SK-N-SH (cell line): ENCODE measurements at regions not wholly inside any gene's neighbourhood (a gene's known extent, or its start where the extent isn't known, plus 50 kb on each side); places are given as distances from the start of the nearest gene placed in this dataset.

Experiments used
- CTCF ChIA-PET: fragments of 300-600, 350-600 bp; formaldehyde crosslinking; extraction: SDS; loops from one replicate; lab custom pipeline; 2021; lab: Yijun Ruan, JAX
- POLR2A ChIA-PET: fragments of 350-600 bp; sonication (Branson Sonifier 250); formaldehyde crosslinking; extraction: SDS; loops from one replicate; lab custom pipeline; 2020; ENCODE audit warnings: antibody characterized with exemption, inconsistent platforms; lab: Yijun Ruan, JAX
- DNase-seq: peaks from one replicate; pipeline ENCODE4 v3.0.0; 2012
- H2AFZ ChIP-seq: fragments of 200-600 bp; sonication (generic); 2 replicates; pipeline ENCODE4 v1.8.1; 2016; ENCODE audit warnings: antibody characterized with exemption, mild to moderate bottlenecking, low read depth
- H3F3A ChIP-seq: fragments of 200-600 bp; sonication (generic); replicated peaks from 2 replicates; pipeline ENCODE3; 2016; ENCODE audit warnings: antibody characterized with exemption, mild to moderate bottlenecking; ENCODE audit not compliant: insufficient read depth
- H3K27ac ChIP-seq, 2 experiments: fragments of 200-500 bp in 1 of 2; fragments of 200-600 bp in 1 of 2; sonication (Bioruptor generic) in 1 of 2; sonication (generic), shearing (Covaris generic) in 1 of 2; 2 replicates each; pipeline versions ENCODE4 v1.5.1 to v1.6.1; 2014 to 2016; ENCODE audit warnings: low read depth in 2 of 2, inconsistent platforms in 1 of 2, low read length in 1 of 2, mild to moderate bottlenecking in 1 of 2, mixed read lengths in 1 of 2
- H3K27me3 ChIP-seq: fragments of 200-600 bp; sonication (generic), shearing (Covaris generic); 2 replicates; pipeline ENCODE4 v1.6.1; 2016; ENCODE audit warnings: mixed run types; ENCODE audit not compliant: insufficient read depth
- H3K36me3 ChIP-seq, 2 experiments: fragments of 200-500 bp in 1 of 2; fragments of 200-600 bp in 1 of 2; sonication (Bioruptor generic) in 1 of 2; sonication (generic) in 1 of 2; replicated peaks in 1 of 2; 2 replicates each; pipeline versions ENCODE3 to v1.5.1; 2014 to 2016; ENCODE audit warnings: low read length in 1 of 2, mild to moderate bottlenecking in 1 of 2; ENCODE audit not compliant: insufficient read depth in 2 of 2, control insufficient read depth in 1 of 2
- H3K4me1 ChIP-seq, 2 experiments: fragments of 200-500 bp in 1 of 2; fragments of 200-600 bp in 1 of 2; sonication (Bioruptor generic) in 1 of 2; sonication (generic), shearing (Covaris generic) in 1 of 2; 2 replicates each; pipeline versions ENCODE4 v1.5.1 to v1.6.1; 2014 to 2016; ENCODE audit warnings: low read depth in 1 of 2, low read length in 1 of 2, mixed run types in 1 of 2; ENCODE audit not compliant: insufficient read depth in 2 of 2, control insufficient read depth in 1 of 2
- H3K4me2 ChIP-seq: fragments of 200-600 bp; sonication (generic), shearing (Covaris generic); 2 replicates; pipeline ENCODE4 v1.6.1; 2017; ENCODE audit warnings: mixed run types
- H3K4me3 ChIP-seq, 2 experiments: fragments of 200-500 bp in 1 of 2; fragments of 200-600 bp in 1 of 2; sonication (Bioruptor generic) in 1 of 2; sonication (generic), shearing (Covaris generic) in 1 of 2; 2 replicates each; pipeline versions ENCODE4 v1.5.1 to v1.8.1; 2014 to 2016; ENCODE audit warnings: low read depth in 2 of 2, inconsistent platforms in 1 of 2, low read length in 1 of 2, mild to moderate bottlenecking in 1 of 2, mixed read lengths in 1 of 2, moderate library complexity in 1 of 2
- H3K79me2 ChIP-seq: fragments of 200-600 bp; sonication (generic); 2 replicates; pipeline ENCODE4 v1.8.1; 2017; ENCODE audit warnings: mild to moderate bottlenecking; ENCODE audit not compliant: insufficient read depth
- H3K9ac ChIP-seq: fragments of 200-600 bp; sonication (generic); 2 replicates; pipeline ENCODE4 v1.6.1; 2017; ENCODE audit warnings: mixed run types
- H3K9me2 ChIP-seq: fragments of 200-600 bp; sonication (generic); 2 replicates; pipeline ENCODE4 v1.6.1; 2017; ENCODE audit warnings: mixed run types
- H3K9me3 ChIP-seq: fragments of 200-600 bp; sonication (generic); 2 replicates; pipeline ENCODE4 v1.6.1; 2017; ENCODE audit warnings: mixed run types, mild to moderate bottlenecking, moderate library complexity
- H4K20me1 ChIP-seq: fragments of 200-600 bp; sonication (generic); 2 replicates; pipeline ENCODE4 v1.6.1; 2017; ENCODE audit warnings: mild to moderate bottlenecking, mixed run types; ENCODE audit not compliant: insufficient read depth
- CHD2 ChIP-seq: fragments of 150-350 bp; IDR thresholded peaks from 2 replicates; pipeline ENCODE4 v1.6.1; 2018; ENCODE audit warnings: low read length; ENCODE audit not compliant: partially characterized antibody
- CTCF ChIP-seq: fragments of 200-600 bp; sonication (generic); IDR thresholded peaks from 2 replicates; pipeline ENCODE4 v1.6.1; 2017; ENCODE audit warnings: antibody characterized with exemption, mild to moderate bottlenecking, moderate library complexity
- EP300 ChIP-seq, 2 experiments: IDR thresholded peaks; 2 replicates each; pipeline versions ENCODE4 v1.4.0 to v1.6.1; 2012; ENCODE audit warnings: borderline replicate concordance in 1 of 2, low read depth in 1 of 2, low read length in 1 of 2
- EZH2phosphoT487 ChIP-seq: fragments of 200-600 bp; sonication (generic); IDR thresholded peaks from 2 replicates; pipeline ENCODE4 v1.6.1; 2017; ENCODE audit warnings: low read depth, mixed run types, mild to moderate bottlenecking, antibody characterized with exemption, moderate library complexity, borderline replicate concordance
- FOSL2 ChIP-seq: IDR thresholded peaks from 2 replicates; pipeline ENCODE4 v1.4.0; 2012; ENCODE audit warnings: low read depth, mild to moderate bottlenecking, moderate library complexity, borderline replicate concordance
- FOXJ3 ChIP-seq: sonication (generic); formaldehyde crosslinking; IDR thresholded peaks from 2 replicates; pipeline ENCODE4 v1.5.1; 2020; ENCODE audit warnings: mild to moderate bottlenecking, missing genetic modification reagents
- GABPA ChIP-seq: IDR thresholded peaks from 2 replicates; pipeline ENCODE4 v1.4.0; 2012; ENCODE audit warnings: low read depth, mild to moderate bottlenecking
- GATA2 ChIP-seq: sonication (generic); formaldehyde crosslinking; IDR thresholded peaks from 2 replicates; pipeline ENCODE4 v1.5.0; 2020; ENCODE audit warnings: mild to moderate bottlenecking, missing genetic modification reagents
- JUND ChIP-seq: IDR thresholded peaks from 2 replicates; pipeline ENCODE4 v1.4.0; 2012
- NFIC ChIP-seq: IDR thresholded peaks from 2 replicates; pipeline ENCODE4 v1.4.0; 2012; ENCODE audit warnings: borderline replicate concordance
- PBX3 ChIP-seq: IDR thresholded peaks from 2 replicates; pipeline ENCODE4; 2012
- POLR2AphosphoS5 ChIP-seq: IDR thresholded peaks from 2 replicates; pipeline ENCODE4 v1.6.1; 2012; ENCODE audit warnings: low read depth, low read length
- RFX5 ChIP-seq: IDR thresholded peaks from 2 replicates; pipeline ENCODE4 v1.6.1; 2012; ENCODE audit warnings: mild to moderate bottlenecking, improper control_type of control experiment, low read length
- SIN3A ChIP-seq: IDR thresholded peaks from 2 replicates; pipeline ENCODE4 v1.6.1; 2012; ENCODE audit warnings: low read depth, mild to moderate bottlenecking, low read length, moderate library complexity, borderline replicate concordance
- TAF1 ChIP-seq: IDR thresholded peaks from 2 replicates; pipeline ENCODE4 v1.6.1; 2012; ENCODE audit warnings: low read depth, mild to moderate bottlenecking, low read length, moderate library complexity, borderline replicate concordance
- TCF12 ChIP-seq: IDR thresholded peaks from 2 replicates; pipeline ENCODE4 v1.4.0; 2012
- TEAD4 ChIP-seq: IDR thresholded peaks from 2 replicates; pipeline ENCODE4 v1.4.0; 2012; ENCODE audit warnings: mild to moderate bottlenecking, borderline replicate concordance; ENCODE audit not compliant: insufficient read depth
- USF2 ChIP-seq: fragments of 150-350 bp; IDR thresholded peaks from 2 replicates; pipeline ENCODE4 v1.6.1; 2017; ENCODE audit warnings: antibody characterized with exemption, low read length, low read depth, borderline replicate concordance
- YY1 ChIP-seq: IDR thresholded peaks from 2 replicates; pipeline ENCODE4 v1.4.0; 2012; ENCODE audit warnings: low read depth, mild to moderate bottlenecking
- WGBS: methylation state at CpG from one replicate; pipeline ENCODE4 v1.1.6; 2017; ENCODE audit warnings: low lambda C conversion rate; 5-methylcytosine and 5-hydroxymethylcytosine counted together

GRCh38 chr3:167901138-167901537, 165.6 kb downstream of the SERPINI1 start:
- Histone ChIP-seq H3K36me3 (no peaks in the 10 kb centered on the region), H3K9me3 (no peaks in the 10 kb centered on the region), H3K9ac (no peak overlapping the region), H3K27me3 (no peaks in the 10 kb centered on the region), H3K4me2 (no peak overlapping the region), H2AFZ (no peak overlapping the region), H3K4me3 (no peak overlapping the region), H4K20me1 (no peaks in the 10 kb centered on the region), H3K9me2 (no peaks in the 10 kb centered on the region), H3F3A (no peaks in the 10 kb centered on the region), H3K79me2 (no peaks in the 10 kb centered on the region), H3K27ac (no peak overlapping the region), H3K4me1 (no peaks in the 10 kb centered on the region)
- 56% methylated on average over 1 of the region's 1 CpG for WGBS
- CTCF ChIA-PET = no interaction called here
- TF ChIP-seq TAF1 (no peak), NFIC (no peak), RFX5 (no peak), EZH2phosphoT487 (no peak)
- POLR2A ChIA-PET = no interaction called here
- no peak for DNase-seq

DNA sequence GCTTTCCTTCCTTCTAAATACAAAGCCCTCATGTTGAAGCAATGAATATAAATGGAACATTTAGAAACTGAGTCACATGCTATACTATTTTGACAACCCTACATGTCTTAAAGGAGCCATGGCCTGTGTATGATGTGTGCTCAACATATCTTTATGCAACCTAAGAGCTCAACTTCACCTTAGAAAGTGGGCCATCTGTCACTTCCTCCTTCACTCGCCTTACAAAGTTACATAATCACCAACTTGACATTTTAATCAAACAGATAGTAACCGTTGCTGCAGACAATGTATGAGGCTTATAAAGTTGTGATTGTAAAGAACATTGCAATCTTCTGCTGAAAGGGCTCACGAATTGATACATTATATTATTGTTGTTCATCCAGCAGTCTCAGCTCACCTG, 163.6 kb downstream of the SERPINI1 start:
- no peak overlapping the region for H3K4me3 ChIP-seq
- H3K27ac ChIP-seq = no peak overlapping the region
- no peaks in the 10 kb centered on the region for H3K36me3 ChIP-seq
- H3K4me2 ChIP-seq = no peak overlapping the region
- no peaks in the 10 kb centered on the region for H3K27me3 ChIP-seq
- H3K9me3 ChIP-seq = no peaks in the 10 kb centered on the region
- H3F3A ChIP-seq = no peaks in the 10 kb centered on the region
- CTCF ChIA-PET = interaction anchor here (1.8 kb wide), 1 partner anchor 17 kb away, joined by 7 read pairs; no protein-coding TSS in a partner anchor
- no peaks in the 10 kb centered on the region for H3K79me2 ChIP-seq
- DNase-seq = no peak
- POLR2A ChIA-PET = no interaction called here
- H4K20me1 ChIP-seq = no peaks in the 10 kb centered on the region
- no peaks in the 10 kb centered on the region for H3K4me1 ChIP-seq
- 26% methylated on average over 3 of the region's 3 CpGs for WGBS
- no peak for TF ChIP-seq GABPA
- H3K9me2 ChIP-seq = no peaks in the 10 kb centered on the region
- H2AFZ ChIP-seq = no peak overlapping the region
- no peak overlapping the region for H3K9ac ChIP-seq

DNA sequence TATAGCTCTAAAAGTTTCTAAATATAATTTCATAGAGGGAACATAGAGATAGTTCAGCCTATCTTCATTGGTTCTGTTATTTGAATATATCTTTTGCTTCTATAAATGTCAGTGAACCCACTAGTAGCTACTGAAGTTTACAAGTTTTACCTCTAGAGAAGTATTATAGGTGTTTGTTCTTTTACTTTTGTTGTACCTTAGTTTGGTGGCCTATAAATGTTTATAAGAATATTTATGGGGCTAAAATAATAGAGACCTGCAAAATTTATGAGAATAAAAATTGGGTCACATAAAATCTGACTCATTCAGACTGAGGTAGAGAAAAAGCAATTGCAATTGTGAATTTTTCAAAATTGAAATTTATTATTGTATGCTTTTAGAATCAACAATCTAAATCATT, 162.6 kb downstream of the SERPINI1 start:
- no peak for DNase-seq
- H3K9ac ChIP-seq = no peak overlapping the region
- H3K27ac ChIP-seq = no peak overlapping the region
- H3K9me2 ChIP-seq = no peaks in the 10 kb centered on the region
- no peak overlapping the region for H2AFZ ChIP-seq
- POLR2A ChIA-PET = no interaction called here
- H3F3A ChIP-seq = no peaks in the 10 kb centered on the region
- H3K9me3 ChIP-seq = no peaks in the 10 kb centered on the region
- no peaks in the 10 kb centered on the region for H3K4me1 ChIP-seq
- H3K36me3 ChIP-seq = no peaks in the 10 kb centered on the region
- H3K27me3 ChIP-seq = no peaks in the 10 kb centered on the region
- CTCF ChIA-PET = interaction anchor here (0.6 to 1.8 kb wide), 2 partner anchors 16 to 198 kb away, joined by 3 to 7 read pairs; no protein-coding TSS in a partner anchor
- no peaks in the 10 kb centered on the region for H3K79me2 ChIP-seq
- no peak overlapping the region for H3K4me2 ChIP-seq
- H3K4me3 ChIP-seq = no peak overlapping the region
- no peaks in the 10 kb centered on the region for H4K20me1 ChIP-seq
- TF ChIP-seq JUND = no peak
- TF ChIP-seq FOXJ3 = no peak
- no peak for TF ChIP-seq TEAD4
- no peak for TF ChIP-seq FOSL2
- TF ChIP-seq EZH2phosphoT487 = no peak
- no peak for TF ChIP-seq YY1
- TF ChIP-seq CHD2 = no peak
- no peak for TF ChIP-seq SIN3A
- no peak for TF ChIP-seq CTCF
- TF ChIP-seq POLR2AphosphoS5 = no peak
- no peak for TF ChIP-seq PBX3
- no peak for TF ChIP-seq TCF12
- no peak for TF ChIP-seq USF2
- TF ChIP-seq GABPA = no peak
- no peak for TF ChIP-seq EP300 (IDR thresholded peaks at IDR 0.05; ENCODE audit: borderline replicate concordance in 1 of 2, low read depth in 1 of 2, low read length in 1 of 2)
- no peak for TF ChIP-seq RFX5
- no peak for TF ChIP-seq GATA2 (CRISPR knock-in tag)
